Keratinocyte (primary cell): ENCODE measurements at regions not wholly inside any gene's neighbourhood (a gene's known extent, or its start where the extent isn't known, plus 50 kb on each side); places are given as distances from the start of the nearest gene placed in this dataset.

Experiments
- DNase-seq: peaks from one replicate; pipeline ENCODE4 v3.0.0-alpha.2; 2011; ENCODE audit warnings: low read depth, missing footprints, low spot score
- FAIRE-seq: peaks from 2 replicates; lab custom pipeline; 2011; peaks lifted over from hg19 to GRCh38; lab: Jason Lieb, UNC
- H2AFZ ChIP-seq: 2 replicates; pipeline ENCODE4 v1.6.0; 2012; ENCODE audit warnings: low read length, control low read depth, inconsistent platforms; ENCODE audit not compliant: control insufficient read depth
- H3K27ac ChIP-seq: 2 replicates; pipeline ENCODE4 v1.5.1; 2011; ENCODE audit warnings: low read length; ENCODE audit not compliant: control insufficient read depth, insufficient read depth
- H3K27me3 ChIP-seq: 3 replicates; pipeline ENCODE4 v1.6.0; 2011; ENCODE audit warnings: low read length; ENCODE audit not compliant: control insufficient read depth, insufficient read depth; ENCODE audit errors: extremely low read depth
- H3K36me3 ChIP-seq, 2 experiments: 2 replicates in 1 of 2; 3 replicates in 1 of 2; pipeline ENCODE4 v1.5.1; 2011; ENCODE audit warnings: low read length in 2 of 2, mild to moderate bottlenecking in 1 of 2; ENCODE audit not compliant: control insufficient read depth in 2 of 2, insufficient read depth in 2 of 2; ENCODE audit errors: extremely low read depth in 1 of 2
- H3K4me1 ChIP-seq: 3 replicates; pipeline ENCODE4 v1.5.1; 2011; ENCODE audit warnings: low read length; ENCODE audit not compliant: control insufficient read depth, insufficient read depth; ENCODE audit errors: extremely low read depth
- H3K4me2 ChIP-seq: 3 replicates; pipeline ENCODE4 v1.6.0; 2011; ENCODE audit warnings: low read depth, low read length; ENCODE audit not compliant: control insufficient read depth, insufficient read depth; ENCODE audit errors: extremely low read depth
- H3K4me3 ChIP-seq, 3 experiments: fragments of 200-600 bp in 1 of 3; sonication (generic) in 1 of 3; 2 replicates in 2 of 3; 3 replicates in 1 of 3; pipeline ENCODE4 v1.5.1; 2011 to 2016; ENCODE audit warnings: low read length in 3 of 3, mild to moderate bottlenecking in 3 of 3, control low read depth in 2 of 3, inconsistent platforms in 1 of 3, low read depth in 1 of 3, mixed read lengths in 1 of 3, mixed run types in 1 of 3, moderate library complexity in 1 of 3; ENCODE audit not compliant: control insufficient read depth in 2 of 3, insufficient read depth in 2 of 3; ENCODE audit errors: extremely low read depth in 1 of 3
- H3K79me2 ChIP-seq: 2 replicates; pipeline ENCODE4 v1.6.0; 2012; ENCODE audit warnings: low read length; ENCODE audit not compliant: control insufficient read depth, insufficient read depth
- H3K9ac ChIP-seq: 3 replicates; pipeline ENCODE4 v1.6.0; 2011; ENCODE audit warnings: low read length; ENCODE audit not compliant: control insufficient read depth, insufficient read depth; ENCODE audit errors: extremely low read depth
- H3K9me1 ChIP-seq: 3 replicates; pipeline ENCODE4 v1.6.0; 2011; ENCODE audit warnings: low read length; ENCODE audit not compliant: control insufficient read depth, insufficient read depth; ENCODE audit errors: extremely low read depth
- H3K9me3 ChIP-seq: 2 replicates; pipeline ENCODE4 v1.5.1; 2012; ENCODE audit warnings: low read depth, low read length; ENCODE audit not compliant: control insufficient read depth
- H4K20me1 ChIP-seq: 3 replicates; pipeline ENCODE4 v1.6.0; 2011; ENCODE audit warnings: low read length; ENCODE audit not compliant: control insufficient read depth, insufficient read depth; ENCODE audit errors: extremely low read depth
- CTCF ChIP-seq, 3 experiments: IDR thresholded peaks in 1 of 3; conservative IDR thresholded peaks in 1 of 3; optimal IDR thresholded peaks in 1 of 3; 2 replicates in 2 of 3; 3 replicates in 1 of 3; pipeline versions ENCODE3 to v1.5.1; 2011; ENCODE audit warnings: low read length in 3 of 3, mild to moderate bottlenecking in 3 of 3, moderate library complexity in 2 of 3, control low read depth in 1 of 3, inconsistent platforms in 1 of 3; ENCODE audit not compliant: insufficient read depth in 2 of 3; ENCODE audit errors: extremely low read depth in 1 of 3
- EZH2 ChIP-seq: IDR thresholded peaks from one replicate; pipeline ENCODE4 v1.6.1; 2012; ENCODE audit warnings: inconsistent platforms, mild to moderate bottlenecking, low read length, moderate library complexity
- dilution Hi-C: fragments of 300-500 bp; cut with MboI; formaldehyde crosslinking; loops from one replicate; pipeline ENCODE4 v1.7.0; 2020; ENCODE audit warnings: low sequenced_read_pairs; ENCODE audit not compliant: extremely low pct_ligation_motif_present

GRCh38 chr4:24060932-24061331, 171.1 kb upstream of the PPARGC1A start:
- dilution Hi-C loops: no loop called here
- H3K9me1 ChIP-seq: no peaks in the 10 kb centered on the region
- no peaks in the 10 kb centered on the region for H4K20me1 ChIP-seq
- H2AFZ ChIP-seq: no peak overlapping the region
- no peaks in the 10 kb centered on the region for H3K79me2 ChIP-seq
- no peak overlapping the region for H3K4me2 ChIP-seq
- FAIRE-seq: no peak
- H3K4me3 ChIP-seq: no peak overlapping the region
- H3K4me1 ChIP-seq: no peaks in the 10 kb centered on the region
- no peaks in the 10 kb centered on the region for H3K36me3 ChIP-seq
- H3K27me3 ChIP-seq: no peaks in the 10 kb centered on the region
- no peak overlapping the region for H3K27ac ChIP-seq
- no peak overlapping the region for H3K9ac ChIP-seq
- no peak for DNase-seq
- no peaks in the 10 kb centered on the region for H3K9me3 ChIP-seq
- TF ChIP-seq EZH2 (no peak), CTCF (optimal IDR thresholded peaks at IDR 0.05 in 1 of 3, IDR thresholded peaks at IDR 0.05 in 1 of 3, conservative IDR thresholded peaks at IDR 0.05 in 1 of 3; ENCODE audit: extremely low read depth in 1 of 3, insufficient read depth in 2 of 3, low read length in 3 of 3) (no peak)

DNA sequence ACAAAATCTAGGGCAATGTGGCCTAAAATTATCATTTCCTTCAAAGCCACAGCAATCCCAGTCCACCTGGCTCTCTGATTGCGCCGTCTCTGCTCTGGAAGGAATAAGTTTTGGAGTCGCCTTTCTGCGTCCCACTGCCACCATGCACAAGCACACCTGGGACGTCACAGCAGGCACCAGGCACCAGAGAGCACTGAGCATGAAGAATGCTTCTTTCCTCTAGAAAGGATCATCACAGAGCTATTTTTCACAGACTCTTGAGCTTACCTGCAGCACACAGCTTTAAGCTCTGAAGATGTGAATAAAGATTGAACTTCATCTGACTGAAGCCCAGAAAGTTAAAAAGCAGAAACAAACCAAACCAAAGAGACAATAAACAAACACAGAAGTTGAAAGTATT, 170.0 kb upstream of the PPARGC1A start:
- no peak overlapping the region for H3K9ac ChIP-seq
- dilution Hi-C loops: no loop called here
- H3K36me3 ChIP-seq: no peaks in the 10 kb centered on the region
- H3K79me2 ChIP-seq: no peaks in the 10 kb centered on the region
- DNase-seq (no peak), FAIRE-seq (no peak)
- H3K27me3 ChIP-seq: no peaks in the 10 kb centered on the region
- TF ChIP-seq CTCF (optimal IDR thresholded peaks at IDR 0.05 in 1 of 3, IDR thresholded peaks at IDR 0.05 in 1 of 3, conservative IDR thresholded peaks at IDR 0.05 in 1 of 3; ENCODE audit: extremely low read depth in 1 of 3, insufficient read depth in 2 of 3, low read length in 3 of 3) (no peak), EZH2 (no peak)
- H3K9me1 ChIP-seq: no peaks in the 10 kb centered on the region
- H3K9me3 ChIP-seq: no peaks in the 10 kb centered on the region
- H3K27ac ChIP-seq: no peak overlapping the region
- H3K4me1 ChIP-seq: peaks cover 4% of the 10 kb centered on the region
- H4K20me1 ChIP-seq: no peaks in the 10 kb centered on the region
- no peak overlapping the region for H2AFZ ChIP-seq
- no peak overlapping the region for H3K4me2 ChIP-seq
- H3K4me3 ChIP-seq: no peak overlapping the region
